DMS153 (cell line): ENCODE measurements at regions not wholly inside any gene's neighbourhood (a gene's known extent, or its start where the extent isn't known, plus 50 kb on each side); places are given as distances from the start of the nearest gene placed in this dataset.
"Not testable (repeated sequence)": the region's sequence is repeated elsewhere in the genome, so short reads cannot be mapped to it uniquely, and the experiment has no call there.

ENCODE experiments used
- DNase-seq: peaks from one replicate; lab custom pipeline; 2025; lab: John Stamatoyannopoulos, UW

DNA sequence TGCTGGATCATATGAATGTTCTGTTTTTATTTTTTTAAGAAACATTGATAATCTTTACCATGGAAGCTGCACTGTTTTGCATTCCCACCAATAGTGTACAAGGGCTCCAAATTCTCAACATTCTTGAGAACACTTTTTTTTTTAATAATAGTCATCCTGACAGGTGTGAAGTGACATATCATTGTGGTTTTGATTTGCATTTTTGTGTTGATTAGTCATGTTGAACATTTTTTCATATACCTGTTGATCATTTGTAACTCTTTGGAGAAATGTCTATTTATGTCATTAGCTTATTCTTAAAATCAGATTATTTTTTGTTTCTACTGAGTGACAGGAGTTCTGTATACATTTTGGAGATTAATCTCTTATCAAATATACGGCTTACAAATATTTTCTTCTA, 408.5 kb downstream of the GLUD2 start:
- DNase-seq, result no peak

DNA sequence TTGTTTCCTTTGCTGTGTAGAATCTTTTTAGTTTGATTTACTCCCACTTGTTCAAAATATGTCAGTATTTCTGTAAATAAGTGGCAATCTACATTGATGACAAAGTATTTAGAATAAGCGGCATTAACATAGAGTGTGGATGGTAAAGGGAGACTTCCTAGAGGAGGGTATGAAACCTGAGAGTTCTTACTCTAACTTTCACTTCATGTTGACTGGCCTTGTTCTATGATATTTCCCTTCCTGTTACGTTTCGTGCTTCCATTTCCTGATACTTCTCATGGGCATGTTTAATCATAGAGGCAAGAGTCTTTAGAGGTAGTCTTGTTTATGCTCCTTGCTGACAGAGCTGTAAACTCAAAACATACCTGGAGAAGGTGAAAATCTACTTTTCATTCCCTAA, 408.9 kb downstream of the GLUD2 start:
- no peak for DNase-seq

DNA sequence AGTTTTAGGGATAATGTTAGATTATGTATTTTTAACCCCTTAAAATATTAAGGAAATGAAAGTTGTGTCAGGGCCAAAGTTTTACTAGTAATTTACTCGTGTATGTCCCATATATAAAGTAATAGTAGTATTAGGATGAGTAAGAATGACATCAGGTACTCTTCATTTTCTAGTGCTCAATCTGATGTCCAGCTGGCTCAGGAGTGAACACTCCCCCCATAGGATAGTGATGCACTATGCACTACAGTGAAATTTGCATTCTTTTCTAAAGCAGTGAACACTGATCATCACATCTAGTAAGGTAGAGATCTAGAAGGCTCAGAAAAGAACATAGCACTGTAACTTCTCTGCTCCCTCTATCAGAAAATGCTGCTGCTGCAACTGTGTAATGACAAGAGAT, 409.7 kb downstream of the GLUD2 start:
- no peak for DNase-seq

GRCh38 chrX:121479406-121479805, 432.0 kb downstream of the GLUD2 start:
- DNase-seq, result no peak

- DNase-seq, result no peak
Observed at GRCh38 chrX:121496966-121497365, 449.6 kb downstream of the GLUD2 start.

GRCh38 chrX:121504153-121504552, 456.7 kb downstream of the GLUD2 start:
- DNase-seq, result no peak

- DNase-seq, result no peak
Observed at GRCh38 chrX:121546317-121546716, 498.9 kb downstream of the GLUD2 start.

- no peak for DNase-seq
Observed at GRCh38 chrX:121558886-121559285, 511.5 kb downstream of the GLUD2 start.

DNA sequence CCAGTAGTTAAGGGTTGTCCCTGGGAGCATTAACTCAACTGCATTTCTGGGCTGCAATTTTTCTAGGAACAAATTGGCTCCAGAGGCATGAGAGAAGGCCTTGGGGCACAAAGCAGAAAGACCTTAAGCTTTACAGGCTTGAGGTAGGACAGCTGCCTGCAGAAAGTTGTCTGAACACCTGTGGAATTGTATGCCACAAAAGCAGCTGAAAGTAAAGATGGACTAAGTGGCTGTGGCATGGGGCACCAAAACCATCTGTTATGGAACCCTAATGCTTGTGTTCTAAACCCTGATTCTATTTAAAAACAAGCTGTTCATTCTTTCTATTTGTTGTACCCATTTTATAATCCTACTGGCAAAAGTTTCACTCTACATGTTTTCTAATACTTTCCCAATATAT, 515.2 kb downstream of the GLUD2 start:
- no peak for DNase-seq

DNA sequence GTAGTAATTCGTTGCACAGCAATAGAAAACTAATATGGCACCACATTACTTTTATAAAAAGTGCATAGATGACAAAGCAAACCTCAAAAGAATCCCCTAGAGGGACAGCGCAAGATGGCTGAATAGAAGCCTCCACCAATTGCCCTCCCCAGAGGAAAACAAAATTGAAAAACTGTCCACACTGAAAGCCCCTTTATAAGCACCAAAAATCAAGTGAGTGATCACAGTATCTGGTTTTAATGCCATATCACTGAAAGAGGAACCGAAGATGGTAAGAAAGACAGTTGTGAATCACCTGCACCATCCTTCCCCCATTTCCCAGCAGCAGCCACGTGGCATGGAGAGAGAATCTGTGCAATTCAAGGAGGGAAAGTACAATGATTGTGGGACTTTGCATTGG, 522.2 kb downstream of the GLUD2 start:
- no peak for DNase-seq

GRCh38 chrX:121570072-121570841, 522.8 kb downstream of the GLUD2 start:
- no peak for DNase-seq

GRCh38 chrX:121571333-121571732, 523.9 kb downstream of the GLUD2 start:
- no peak for DNase-seq

GRCh38 chrX:121574384-121574783, 527.0 kb downstream of the GLUD2 start:
- not testable (repeated sequence) for DNase-seq

DNA sequence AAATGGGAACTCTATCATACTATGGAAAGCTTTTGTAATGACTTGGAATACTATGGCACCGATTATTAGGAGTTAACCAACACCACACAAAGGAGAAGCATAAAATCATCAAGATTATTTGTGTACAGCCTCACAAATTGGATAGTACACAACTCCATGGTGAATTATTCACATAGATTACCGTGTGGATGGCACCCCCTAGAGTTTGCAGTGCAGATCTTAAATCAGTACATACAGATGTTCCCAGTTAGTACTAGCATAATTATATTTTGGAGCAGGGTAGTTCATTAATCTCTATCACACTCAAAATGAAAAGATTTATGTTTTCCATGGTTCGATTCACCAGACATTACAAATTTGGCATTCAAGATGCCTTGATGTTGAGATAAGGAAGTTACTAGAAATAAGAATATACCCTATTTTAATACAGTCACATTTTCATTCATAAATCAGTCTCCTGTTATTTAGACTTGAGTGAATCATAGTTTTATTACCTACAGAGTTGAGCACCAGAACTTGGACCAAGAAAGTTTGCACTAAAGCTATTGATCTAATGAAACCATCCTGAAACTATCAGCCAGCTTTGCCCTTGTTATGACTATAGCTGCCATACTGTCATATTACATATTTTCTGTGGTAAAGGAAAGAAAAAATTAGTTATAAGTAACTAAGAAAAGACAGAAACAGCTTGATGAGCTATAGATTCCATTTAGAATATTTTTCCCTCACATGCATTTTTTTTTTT, 531.8 kb downstream of the GLUD2 start:
- DNase-seq, result no peak

GRCh38 chrX:121581885-121582284, 534.5 kb downstream of the GLUD2 start:
- no peak for DNase-seq

DNA sequence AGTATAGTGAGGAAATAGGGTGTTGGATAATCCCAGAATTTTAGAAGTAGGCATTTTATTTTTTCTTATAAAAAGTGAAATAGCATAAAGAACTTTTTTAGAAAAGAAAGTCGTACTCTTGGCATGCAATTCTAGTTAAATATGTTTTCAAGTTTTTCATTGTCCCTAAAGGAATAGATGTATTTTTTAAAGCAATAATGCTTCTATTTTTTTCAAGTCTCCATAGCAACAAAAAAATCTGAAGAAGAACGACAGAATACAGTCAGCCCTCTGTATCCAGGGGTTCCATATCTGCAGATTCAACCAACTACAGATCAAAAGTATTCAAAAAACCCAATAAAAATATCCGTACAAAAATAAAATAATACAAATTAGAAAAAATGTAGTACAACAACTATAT, 538.2 kb downstream of the GLUD2 start:
- no peak for DNase-seq

DNA sequence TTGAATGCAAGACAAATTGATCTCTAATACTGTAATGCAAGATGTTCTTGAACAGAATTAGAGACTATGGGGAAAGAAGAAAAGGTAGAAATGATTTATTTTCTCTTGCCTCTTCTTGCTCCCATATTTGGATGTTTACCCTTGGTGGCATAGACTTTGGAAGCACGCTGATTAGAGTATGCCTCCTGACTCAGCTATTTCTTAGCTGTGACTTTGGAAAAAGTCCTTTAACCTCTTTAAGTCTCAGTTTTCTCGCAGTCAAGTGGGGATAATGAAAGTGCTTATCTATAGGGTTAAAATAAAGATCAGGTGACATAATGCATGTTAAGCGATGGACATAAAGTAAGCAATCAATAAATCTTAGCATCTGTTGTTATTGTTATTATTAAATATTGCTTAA, 545.5 kb downstream of the GLUD2 start:
- no peak for DNase-seq

GRCh38 chrX:121598356-121598755, 550.9 kb downstream of the GLUD2 start:
- peak; percentile 85 for DNase-seq

- DNase-seq, result no peak
Observed at GRCh38 chrX:121635141-121635540, 587.7 kb downstream of the GLUD2 start.

DNA sequence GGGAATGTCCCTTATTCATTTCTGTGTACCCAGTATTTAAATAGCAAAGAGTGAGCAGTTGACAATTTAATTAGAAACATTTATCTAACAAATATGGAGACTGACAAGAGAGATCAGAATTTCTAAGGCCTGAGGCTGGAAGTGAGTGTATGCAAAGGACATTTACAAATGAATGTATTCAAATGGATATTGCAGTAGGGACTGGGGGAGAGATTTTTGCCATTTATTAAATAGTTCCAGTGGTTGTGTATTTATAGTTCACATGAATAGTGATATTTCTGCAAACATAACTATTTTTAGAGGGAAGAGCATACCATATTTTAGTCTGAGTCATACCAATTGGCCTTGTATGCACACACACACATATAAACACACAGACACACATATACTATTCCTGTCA, 592.4 kb downstream of the GLUD2 start:
- DNase-seq, result no peak

DNA sequence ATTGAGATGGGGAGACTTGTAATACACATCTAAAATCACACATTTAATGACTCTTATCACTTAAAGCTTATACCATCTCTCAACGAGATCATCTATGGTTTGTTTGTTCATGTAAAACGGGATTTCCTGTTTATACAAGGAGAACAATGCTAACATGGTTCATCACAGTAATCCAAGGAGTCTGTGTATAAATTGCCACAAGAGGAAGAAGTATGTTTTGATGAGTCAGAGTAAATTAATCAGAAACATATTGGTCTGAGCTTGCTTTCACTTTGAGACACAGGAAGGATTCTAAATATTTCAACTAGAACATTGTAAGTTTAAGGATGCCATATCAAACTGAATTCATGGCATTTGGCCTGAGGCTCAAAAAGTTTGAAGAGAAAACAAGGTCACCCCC, 594.1 kb downstream of the GLUD2 start:
- peak; percentile 74 for DNase-seq

GRCh38 chrX:121642415-121642814, 595.0 kb downstream of the GLUD2 start:
- DNase-seq, result no peak

DNA sequence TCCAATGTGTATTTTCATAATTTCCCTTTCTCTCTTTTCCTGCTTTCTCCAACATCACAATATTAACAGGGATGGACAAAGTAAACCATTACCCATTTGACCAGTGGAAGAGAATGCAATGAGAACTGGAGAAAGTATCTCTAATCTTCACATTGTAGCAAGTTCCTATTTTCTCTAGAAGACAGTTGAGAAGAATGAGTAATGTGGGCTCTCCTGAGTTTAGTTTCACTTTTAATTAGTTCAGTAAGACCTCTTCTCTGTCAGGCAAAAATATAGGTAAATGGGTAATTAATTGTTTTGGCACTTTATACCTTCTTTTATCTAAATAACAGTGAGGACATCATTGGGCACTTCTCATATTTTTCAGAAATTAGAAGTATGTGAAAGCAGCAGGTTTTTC, 602.0 kb downstream of the GLUD2 start:
- DNase-seq, result no peak

DNA sequence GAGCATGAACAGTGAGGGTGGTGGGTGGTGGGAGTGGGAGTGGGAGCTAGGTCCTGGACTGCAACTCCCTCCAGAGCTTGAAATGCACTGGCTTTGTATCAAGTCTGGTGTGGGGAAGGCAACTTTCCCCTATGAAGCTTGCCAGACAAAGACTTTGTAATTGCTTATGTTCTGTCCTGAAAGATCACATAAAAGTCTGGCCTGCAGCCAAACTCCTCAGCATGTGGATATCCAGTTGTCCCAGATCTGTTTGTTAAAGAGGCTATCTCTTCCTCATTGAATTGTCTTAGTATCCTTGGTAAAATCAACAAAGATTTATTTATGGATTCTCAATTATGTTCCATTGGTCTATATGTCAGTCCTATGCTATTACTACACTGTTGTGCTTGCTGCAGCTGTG, 607.9 kb downstream of the GLUD2 start:
- DNase-seq, result peak; percentile 93
